HG03457 (cell line): ENCODE measurements at regions not wholly inside any gene's neighbourhood (a gene's known extent, or its start where the extent isn't known, plus 50 kb on each side); places are given as distances from the start of the nearest gene placed in this dataset.
"Not testable (repeated sequence)": the region's sequence is repeated elsewhere in the genome, so short reads cannot be mapped to it uniquely, and the experiment has no call there.

Source experiments
- ATAC-seq: cut with Tn5 transposase; IDR thresholded peaks from one replicate; pipeline ENCODE4 v1.9.1; 2021; ENCODE audit warnings: moderate number of reproducible peaks; ENCODE audit not compliant: unreplicated experiment

GRCh38 chr5:28404363-28405071 is 1366.1 kb upstream of the CDH9 start:
- ATAC-seq: no peak

DNA sequence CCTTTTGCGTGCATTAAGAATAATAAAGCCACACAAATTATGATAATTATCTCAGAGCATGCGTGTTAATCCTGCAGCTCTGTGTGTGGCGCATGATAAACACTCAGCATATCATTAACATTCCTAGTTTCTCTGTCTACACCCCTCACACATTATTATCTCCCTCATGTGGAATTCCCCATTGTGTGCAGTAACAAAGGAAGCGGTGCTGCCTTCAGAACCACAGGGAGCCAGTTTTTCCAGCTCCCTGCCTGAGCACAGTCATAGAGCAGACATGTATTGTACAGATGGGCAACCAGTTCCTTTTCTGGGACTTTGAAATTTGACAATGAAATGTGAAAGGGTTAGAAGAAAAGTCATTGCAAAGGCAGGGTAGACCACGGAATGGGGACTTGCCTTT is 1365.5 kb upstream of the CDH9 start:
- ATAC-seq: no peak

- no peak for ATAC-seq
These were observed 1364.4 kb upstream of the CDH9 start for GRCh38 chr5:28402590-28403301.

GRCh38 chr5:28400076-28400475 is 1361.7 kb upstream of the CDH9 start:
- ATAC-seq: no peak

DNA sequence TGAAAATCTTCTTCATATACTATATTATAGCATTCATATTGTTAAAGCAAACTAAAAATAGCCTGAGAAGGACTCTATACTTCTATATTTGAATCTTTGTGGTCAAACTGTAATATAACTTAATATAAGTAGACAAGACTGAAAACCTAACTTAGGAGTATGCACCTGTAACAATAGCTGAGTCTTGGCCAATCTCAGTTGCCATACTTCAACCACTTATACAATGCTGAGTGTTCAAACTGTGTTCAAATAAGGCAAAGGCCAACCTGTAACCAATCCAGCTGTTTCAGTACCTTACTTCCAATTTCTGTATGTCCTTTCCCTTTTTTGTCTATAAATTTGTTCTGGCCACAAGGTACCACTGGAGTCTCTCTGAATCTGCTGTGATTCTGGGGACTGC is 1360.8 kb upstream of the CDH9 start:
- no peak for ATAC-seq

DNA sequence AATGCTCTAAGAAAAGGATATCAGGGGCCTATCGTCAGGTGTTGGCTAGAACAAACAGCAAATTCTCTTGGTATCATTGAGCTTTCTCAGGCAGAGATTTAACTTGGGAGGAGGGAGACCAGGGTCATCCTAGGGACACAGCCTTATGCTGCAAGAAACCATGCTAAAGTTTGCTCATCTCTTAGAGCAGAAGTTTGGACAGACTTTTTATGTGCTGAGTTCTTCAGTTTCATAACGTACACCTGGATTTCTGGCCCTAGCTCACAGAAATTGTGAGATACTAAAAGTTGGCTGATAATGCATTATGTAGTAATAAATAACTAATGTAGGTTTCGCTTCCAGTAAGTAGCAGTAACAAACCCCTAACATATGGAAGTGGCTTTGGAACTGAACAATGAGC is 1359.8 kb upstream of the CDH9 start:
- no peak for ATAC-seq

GRCh38 chr5:28397502-28397941 is 1359.1 kb upstream of the CDH9 start:
- no peak for ATAC-seq

- no peak for ATAC-seq
These were observed 1352.9 kb upstream of the CDH9 start for GRCh38 chr5:28391277-28391676.

- ATAC-seq: no peak
These were observed 1352.0 kb upstream of the CDH9 start for GRCh38 chr5:28390341-28390740.

DNA sequence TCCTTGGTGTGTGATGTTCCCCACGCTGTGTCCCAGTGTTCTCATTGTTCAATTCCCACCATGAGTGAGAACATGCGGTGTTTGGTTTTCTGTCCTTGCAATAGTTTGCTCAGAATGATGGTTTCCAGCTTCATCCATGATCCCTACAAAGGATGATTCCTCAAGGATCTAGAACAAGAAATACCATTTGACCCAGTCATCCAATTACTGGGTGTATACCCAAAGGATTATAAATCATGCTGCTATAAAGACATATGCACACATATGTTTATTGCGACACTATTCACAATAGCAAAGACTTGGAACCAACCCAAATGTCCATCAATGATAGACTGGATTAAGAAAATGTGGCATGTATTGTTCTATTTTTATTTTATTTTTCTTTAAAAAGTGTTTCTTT is 1351.3 kb upstream of the CDH9 start:
- not testable (repeated sequence) for ATAC-seq

GRCh38 chr5:28388428-28388827 is 1350.0 kb upstream of the CDH9 start:
- no peak for ATAC-seq

DNA sequence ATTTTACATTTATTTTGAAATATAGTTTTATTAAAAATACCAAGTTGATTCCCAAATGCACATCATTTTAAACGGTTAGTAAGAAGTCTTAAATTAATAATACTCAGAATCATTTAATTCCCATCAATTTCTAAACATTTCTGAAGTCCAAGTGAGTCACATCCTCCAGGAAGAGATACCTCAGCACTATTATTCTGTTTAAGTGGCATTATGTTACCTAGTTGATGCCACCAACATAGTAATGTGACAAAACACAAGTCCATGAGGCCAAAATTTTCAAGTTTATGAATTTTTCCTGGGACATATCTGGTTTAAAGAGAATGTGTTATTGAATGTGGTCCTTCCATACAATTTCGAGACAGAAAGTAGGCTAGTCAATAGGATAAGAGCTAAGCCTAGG is 1348.3 kb upstream of the CDH9 start:
- no peak for ATAC-seq

DNA sequence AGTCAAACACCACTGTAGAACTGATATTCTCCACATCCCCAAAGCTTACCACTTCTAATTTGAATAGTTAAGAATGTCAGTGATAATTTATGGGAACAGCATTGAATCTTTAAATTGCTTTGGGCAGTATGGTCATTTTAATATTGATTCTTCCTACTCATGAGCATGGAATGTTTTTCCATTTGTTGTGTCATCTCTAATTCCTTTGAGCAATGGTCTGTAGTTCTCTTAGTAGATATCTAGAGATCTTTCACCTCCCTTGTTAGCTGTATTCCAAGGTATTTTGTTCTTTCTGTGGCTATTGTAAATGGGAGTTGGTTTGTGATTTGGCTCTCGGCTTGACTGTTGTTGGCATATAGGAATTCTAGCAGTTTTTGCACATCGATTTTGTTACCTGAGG is 1341.8 kb upstream of the CDH9 start:
- ATAC-seq: no peak

- no peak for ATAC-seq
These were observed 1336.1 kb upstream of the CDH9 start for GRCh38 chr5:28374492-28374967.

- ATAC-seq: no peak
These were observed 1332.5 kb upstream of the CDH9 start for GRCh38 chr5:28370896-28371295.

GRCh38 chr5:28369418-28369817 is 1331.0 kb upstream of the CDH9 start:
- ATAC-seq: no peak

DNA sequence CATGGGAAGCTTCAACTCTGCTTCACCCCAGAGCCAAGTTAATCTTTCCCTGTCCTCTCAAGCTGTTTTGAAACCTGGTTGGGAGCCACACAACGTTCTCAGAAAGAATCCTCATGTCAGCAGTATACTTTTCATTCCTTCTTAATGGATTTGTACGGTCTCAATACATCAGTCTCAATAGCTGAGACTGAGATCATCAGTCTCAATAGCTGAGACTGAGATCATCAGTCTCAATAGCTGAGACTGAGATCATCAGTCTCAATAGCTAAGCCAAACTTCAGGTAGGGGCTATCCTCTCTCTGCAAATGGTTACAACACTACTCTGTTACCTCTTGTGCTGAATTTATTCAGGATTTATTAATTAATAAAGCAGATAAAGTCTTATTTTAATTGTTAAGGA is 1317.4 kb upstream of the CDH9 start:
- no peak for ATAC-seq

DNA sequence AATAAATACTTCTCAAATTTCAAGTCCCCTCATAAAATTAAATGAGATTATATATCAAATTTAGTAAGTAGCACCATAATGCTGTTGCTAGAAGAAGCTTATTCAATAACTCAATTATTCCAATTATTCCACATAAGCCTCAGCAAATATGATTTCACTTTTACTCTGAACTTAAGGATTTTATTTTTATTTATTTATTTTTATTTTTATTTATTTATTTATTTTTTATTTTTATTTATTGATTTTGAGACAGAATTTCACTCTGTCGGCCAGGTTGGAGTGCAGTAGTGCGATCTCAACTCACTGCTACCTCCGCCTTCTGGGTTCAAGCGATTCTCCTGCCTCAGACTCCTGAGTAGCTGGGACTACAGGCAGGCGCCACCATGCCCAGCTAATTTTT is 1308.3 kb upstream of the CDH9 start:
- no peak for ATAC-seq

- ATAC-seq: no peak
These were observed 1306.5 kb upstream of the CDH9 start for GRCh38 chr5:28344836-28345433.

GRCh38 chr5:28329176-28329575 is 1290.8 kb upstream of the CDH9 start:
- ATAC-seq: no peak

GRCh38 chr5:28328681-28329080 is 1290.3 kb upstream of the CDH9 start:
- no peak for ATAC-seq

DNA sequence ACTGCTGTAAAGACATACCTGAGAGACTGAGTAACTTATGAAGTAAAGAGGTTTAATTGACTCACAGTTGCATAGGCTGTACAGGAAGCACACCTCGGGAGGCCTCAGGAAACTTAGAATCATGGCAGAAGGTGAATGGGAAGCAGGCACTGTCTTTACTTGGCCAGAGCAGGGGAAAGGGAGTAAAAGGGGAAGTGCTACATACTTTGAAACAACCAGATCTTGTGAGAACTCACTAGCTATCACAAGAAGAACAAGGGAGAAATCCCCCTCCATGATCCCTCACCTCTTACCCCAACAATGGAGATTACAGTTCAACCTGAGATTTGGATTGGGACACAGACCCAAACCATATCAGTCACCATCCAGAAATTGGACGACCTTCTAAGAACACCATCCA is 1285.8 kb upstream of the CDH9 start:
- no peak for ATAC-seq
